ENCODE measurements at regions not wholly inside any gene's neighbourhood (a gene's known extent, or its start where the extent isn't known, plus 50 kb on each side); places are given as distances from the start of the nearest gene placed in this dataset.

DNA sequence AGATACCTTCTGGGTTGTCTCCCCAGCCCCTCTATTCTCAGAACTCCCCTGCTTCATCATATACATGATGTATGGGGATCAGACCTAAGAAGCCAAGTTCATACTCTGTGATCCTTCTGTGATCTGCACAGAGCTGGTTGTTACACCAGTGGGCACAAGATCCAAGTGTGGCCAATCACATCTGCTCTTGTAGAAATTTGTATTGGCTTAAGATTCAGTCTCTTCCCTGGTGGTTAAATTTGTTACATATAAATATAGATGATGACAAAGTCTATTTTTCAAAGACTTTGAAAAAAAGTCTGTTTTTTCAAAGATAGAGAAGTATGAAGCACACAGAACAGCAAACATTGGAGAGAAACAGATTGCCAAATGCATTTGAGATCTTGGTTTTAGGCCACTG lies 135.8 kb upstream of the FGGY start:
- Histone ChIP-seq H3K4me3 (no peak overlapping the region), H3K4me1 (no peaks in the 10 kb centered on the region), H3K9me3 (peaks cover 0 to 4% of the 10 kb centered on the region in 2 donors), H3K36me3 (no peaks in the 10 kb centered on the region), H3K27ac (no peak overlapping the region), H3K27me3 (no peaks in the 10 kb centered on the region)
- no peak for DNase-seq
- intact Hi-C loops (cut with DNase I; ENCODE audit: low total_unique reads), result no loop called here
- TF ChIP-seq, protein P1, sequence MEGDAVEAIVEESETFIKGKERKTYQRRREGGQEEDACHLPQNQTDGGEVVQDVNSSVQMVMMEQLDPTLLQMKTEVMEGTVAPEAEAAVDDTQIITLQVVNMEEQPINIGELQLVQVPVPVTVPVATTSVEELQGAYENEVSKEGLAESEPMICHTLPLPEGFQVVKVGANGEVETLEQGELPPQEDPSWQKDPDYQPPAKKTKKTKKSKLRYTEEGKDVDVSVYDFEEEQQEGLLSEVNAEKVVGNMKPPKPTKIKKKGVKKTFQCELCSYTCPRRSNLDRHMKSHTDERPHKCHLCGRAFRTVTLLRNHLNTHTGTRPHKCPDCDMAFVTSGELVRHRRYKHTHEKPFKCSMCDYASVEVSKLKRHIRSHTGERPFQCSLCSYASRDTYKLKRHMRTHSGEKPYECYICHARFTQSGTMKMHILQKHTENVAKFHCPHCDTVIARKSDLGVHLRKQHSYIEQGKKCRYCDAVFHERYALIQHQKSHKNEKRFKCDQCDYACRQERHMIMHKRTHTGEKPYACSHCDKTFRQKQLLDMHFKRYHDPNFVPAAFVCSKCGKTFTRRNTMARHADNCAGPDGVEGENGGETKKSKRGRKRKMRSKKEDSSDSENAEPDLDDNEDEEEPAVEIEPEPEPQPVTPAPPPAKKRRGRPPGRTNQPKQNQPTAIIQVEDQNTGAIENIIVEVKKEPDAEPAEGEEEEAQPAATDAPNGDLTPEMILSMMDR (IDR thresholded peaks at IDR 0.05), result no peak
- TF ChIP-seq POLR2A (IDR thresholded peaks at IDR 0.05), result no peak

DNA sequence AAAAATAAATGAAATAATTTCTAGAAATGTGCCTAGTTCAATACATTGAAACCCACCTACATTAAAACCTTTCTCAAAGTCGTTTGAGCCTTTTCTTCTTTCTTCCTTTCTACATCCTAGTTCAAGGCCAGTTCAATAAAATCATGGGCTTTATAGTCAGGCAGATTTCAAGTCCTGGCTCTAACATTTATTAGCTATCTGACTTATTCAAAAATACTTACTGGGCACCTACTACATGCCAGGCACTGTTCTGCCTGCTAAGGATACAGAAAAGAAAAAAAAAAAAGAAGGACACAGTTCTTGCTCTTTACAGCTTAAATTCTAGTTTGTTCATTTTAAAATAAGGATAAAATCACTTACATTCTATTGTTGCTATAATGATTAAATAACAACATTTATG lies 134.2 kb upstream of the FGGY start:
- H3K9me3 ChIP-seq, result peaks cover 0 to 4% of the 10 kb centered on the region in 2 donors
- intact Hi-C loops (cut with DNase I; ENCODE audit: low total_unique reads), result no loop called here
- H3K4me1 ChIP-seq, result no peaks in the 10 kb centered on the region
- DNase-seq, result no peak
- H3K4me3 ChIP-seq, result no peak overlapping the region
- no peaks in the 10 kb centered on the region for H3K27me3 ChIP-seq
- H3K27ac ChIP-seq, result no peak overlapping the region
- TF ChIP-seq, protein P1 (IDR thresholded peaks at IDR 0.05), result no peak
- TF ChIP-seq POLR2A (IDR thresholded peaks at IDR 0.05), result no peak
- H3K36me3 ChIP-seq, result no peaks in the 10 kb centered on the region

GRCh38 chr1:59163268-59164092 lies 133.4 kb upstream of the FGGY start:
- H3K36me3 ChIP-seq, result no peaks in the 10 kb centered on the region
- TF ChIP-seq POLR2A (IDR thresholded peaks at IDR 0.05), result no peak
- TF ChIP-seq, protein P1 (IDR thresholded peaks at IDR 0.05), result no peak
- H3K27ac ChIP-seq, result no peak overlapping the region
- intact Hi-C loops (cut with DNase I; ENCODE audit: low total_unique reads), result no loop called here
- no peak overlapping the region for H3K4me3 ChIP-seq
- no peaks in the 10 kb centered on the region for H3K27me3 ChIP-seq
- H3K4me1 ChIP-seq, result no peaks in the 10 kb centered on the region
- no peak for DNase-seq
- no peaks in the 10 kb centered on the region for H3K9me3 ChIP-seq

DNA sequence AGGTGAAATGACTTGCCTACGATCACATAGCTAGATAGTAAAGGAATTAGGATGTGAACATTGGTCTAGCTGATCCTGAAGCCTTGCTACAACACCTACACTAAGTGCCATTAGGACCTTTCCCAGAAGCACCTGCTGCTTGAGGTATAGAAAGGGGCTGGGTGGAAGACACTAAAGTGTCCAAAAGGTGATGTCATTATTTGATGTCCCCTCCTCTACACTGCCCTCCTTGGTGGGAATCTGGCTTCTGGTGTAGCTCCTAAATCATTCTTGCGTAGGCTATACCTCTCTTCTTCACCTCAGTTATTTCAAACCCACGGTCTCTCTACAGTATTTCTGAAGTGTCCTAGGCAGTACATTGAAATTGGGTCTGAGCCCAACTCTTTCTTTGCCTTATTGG lies 132.5 kb upstream of the FGGY start:
- Histone ChIP-seq H3K27me3 (no peaks in the 10 kb centered on the region), H3K4me1 (no peaks in the 10 kb centered on the region), H3K36me3 (no peaks in the 10 kb centered on the region), H3K4me3 (no peak overlapping the region), H3K27ac (no peak overlapping the region), H3K9me3 (no peaks in the 10 kb centered on the region)
- intact Hi-C loops (cut with DNase I; ENCODE audit: low total_unique reads), result no loop called here
- TF ChIP-seq, protein P1 (IDR thresholded peaks at IDR 0.05), result no peak
- TF ChIP-seq POLR2A (IDR thresholded peaks at IDR 0.05), result no peak
- no peak for DNase-seq

DNA sequence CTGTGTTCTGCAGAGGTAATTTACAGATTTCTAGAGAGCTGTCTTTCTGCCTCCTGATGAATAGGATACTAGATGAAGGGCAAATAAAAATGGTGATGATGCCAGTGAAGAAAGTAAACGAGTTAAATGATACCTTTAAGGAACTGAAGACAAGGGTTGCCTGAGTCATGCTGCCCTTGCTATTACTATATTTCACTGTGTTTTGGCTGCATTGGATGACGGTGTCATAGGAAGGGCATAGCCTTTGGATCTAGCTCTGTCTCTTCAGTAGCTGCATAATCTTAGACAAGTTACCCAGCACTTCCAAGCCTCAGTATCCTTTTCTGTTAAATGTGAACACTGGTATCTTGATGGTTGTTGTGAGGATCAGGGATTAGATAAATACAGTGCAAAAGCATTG lies 131.5 kb upstream of the FGGY start:
- DNase-seq, result no peak
- Histone ChIP-seq H3K27ac (no peak overlapping the region), H3K4me3 (no peak overlapping the region), H3K4me1 (no peaks in the 10 kb centered on the region), H3K36me3 (no peaks in the 10 kb centered on the region), H3K9me3 (no peaks in the 10 kb centered on the region), H3K27me3 (no peaks in the 10 kb centered on the region)
- intact Hi-C loops (cut with DNase I; ENCODE audit: low total_unique reads), result no loop called here
- TF ChIP-seq POLR2A (IDR thresholded peaks at IDR 0.05), result no peak
- TF ChIP-seq, protein P1 (IDR thresholded peaks at IDR 0.05), result no peak

All from uterus (tissue), 3 donors.